ENCODE measurements at regions not wholly inside any gene's neighbourhood (a gene's known extent, or its start where the extent isn't known, plus 50 kb on each side); places are given as distances from the start of the nearest gene placed in this dataset.

GRCh38 chr2:176419591-176420071 lies 150.4 kb downstream of the MTX2 start:
- in situ Hi-C loops (cut with HindIII; ENCODE audit: low pct_unique_long_range_greater_than_20kb, low sequenced_read_pairs) = no loop called here
- Histone ChIP-seq H3K27ac (ENCODE audit: low read length) (no peak overlapping the region), H3K36me3 (ENCODE audit: control insufficient read depth, insufficient read depth, low read length) (no peaks in the 10 kb centered on the region), H3K27me3 (ENCODE audit: control insufficient read depth, insufficient read depth, low read length) (no peaks in the 10 kb centered on the region), H3K4me1 (ENCODE audit: control insufficient read depth, insufficient read depth, low read length) (no peaks in the 10 kb centered on the region), H3K4me3 (ENCODE audit: low read depth in 2 of 2, low read length in 2 of 2) (no peak overlapping the region), H3K9me3 (ENCODE audit: control insufficient read depth, insufficient read depth, low read depth, low read length) (no peaks in the 10 kb centered on the region)
- ATAC-seq = no peak
- POLR2A ChIA-PET = no interaction called here
- BruUV-seq (replicated peaks) = no TSS peak
- no peak for DNase-seq (ENCODE audit: low read depth, low spot score)
- no peak for TF ChIP-seq CTCF (IDR thresholded peaks at IDR 0.05)
- TF ChIP-seq REST (IDR thresholded peaks at IDR 0.05; ENCODE audit: insufficient read depth in 1 of 2, low read depth in 2 of 2, low read length in 1 of 2) = no peak
- no peak for TF ChIP-seq TCF7L2 (IDR thresholded peaks at IDR 0.05; ENCODE audit: low read depth, low read length)
- no peak for TF ChIP-seq SIN3A (IDR thresholded peaks at IDR 0.05; ENCODE audit: borderline replicate concordance, insufficient read depth, low read depth, low read length)
- TF ChIP-seq POLR2AphosphoS5 (IDR thresholded peaks at IDR 0.05; ENCODE audit: low read depth, low read length) = no peak
- CTCF ChIA-PET = no interaction called here
- intact Hi-C loops (cut with micrococcal nuclease; ENCODE audit: unreplicated experiment) = no loop called here

- in situ Hi-C loops (cut with HindIII; ENCODE audit: low pct_unique_long_range_greater_than_20kb, low sequenced_read_pairs) = no loop called here
- H3K27ac ChIP-seq (ENCODE audit: low read length) = no peak overlapping the region
Measured at GRCh38 chr2:176421297-176422050, 152.2 kb downstream of the MTX2 start.

More at GRCh38 chr2:176421297-176422050, 152.2 kb downstream of the MTX2 start:
- no TSS peak for BruUV-seq (replicated peaks)
- POLR2A ChIA-PET = no interaction called here
- Histone ChIP-seq H3K27me3 (ENCODE audit: control insufficient read depth, insufficient read depth, low read length) (no peaks in the 10 kb centered on the region), H3K4me1 (ENCODE audit: control insufficient read depth, insufficient read depth, low read length) (no peaks in the 10 kb centered on the region), H3K36me3 (ENCODE audit: control insufficient read depth, insufficient read depth, low read length) (no peaks in the 10 kb centered on the region), H3K9me3 (ENCODE audit: control insufficient read depth, insufficient read depth, low read depth, low read length) (no peaks in the 10 kb centered on the region), H3K4me3 (ENCODE audit: low read depth in 2 of 2, low read length in 2 of 2) (no peak overlapping the region)
- TF ChIP-seq TCF7L2 (IDR thresholded peaks at IDR 0.05; ENCODE audit: low read depth, low read length) (no peak), REST (IDR thresholded peaks at IDR 0.05; ENCODE audit: insufficient read depth in 1 of 2, low read depth in 2 of 2, low read length in 1 of 2) (no peak), SIN3A (IDR thresholded peaks at IDR 0.05; ENCODE audit: borderline replicate concordance, insufficient read depth, low read depth, low read length) (no peak), POLR2AphosphoS5 (IDR thresholded peaks at IDR 0.05; ENCODE audit: low read depth, low read length) (no peak), CTCF (IDR thresholded peaks at IDR 0.05) (no peak)
- no peak for ATAC-seq
- no peak for DNase-seq (ENCODE audit: low read depth, low spot score)
- CTCF ChIA-PET = interaction anchor here (0.7 kb wide), 2 partner anchors 282 to 288 kb away, joined by 4 to 7 read pairs; no protein-coding TSS in a partner anchor
- intact Hi-C loops (cut with micrococcal nuclease; ENCODE audit: unreplicated experiment) = no loop called here
